ENCODE measurements at regions not wholly inside any gene's neighbourhood (a gene's known extent, or its start where the extent isn't known, plus 50 kb on each side); places are given as distances from the start of the nearest gene placed in this dataset.
"Not testable (repeated sequence)": the region's sequence is repeated elsewhere in the genome, so short reads cannot be mapped to it uniquely, and the experiment has no call there.

DNA sequence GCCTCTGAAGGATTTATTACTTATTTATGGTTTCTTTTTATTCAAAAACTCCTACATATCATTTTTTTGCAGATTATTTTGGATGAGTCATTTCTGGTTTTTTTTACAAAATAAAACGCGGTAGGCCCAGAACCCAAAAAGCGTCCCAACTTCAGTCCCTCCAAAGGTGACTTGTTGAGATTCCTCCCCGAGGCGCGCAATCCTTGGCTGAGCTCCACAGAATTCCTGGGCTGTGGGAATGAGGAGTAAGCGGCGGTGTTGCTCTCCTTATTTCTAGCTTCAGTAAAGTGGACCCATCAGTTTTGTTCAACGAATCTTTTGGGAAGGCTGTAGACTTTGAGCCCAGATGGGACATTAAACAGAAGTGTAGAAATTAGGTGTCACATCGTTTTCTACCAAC is 67.0 kb upstream of the RMP24 start (continued):
- no peak for TF ChIP-seq EP300 (IDR thresholded peaks at IDR 0.05; ENCODE audit: borderline replicate concordance in 1 of 2, low read depth in 2 of 2, low read length in 2 of 2)
- no peak for TF ChIP-seq NRF1 (IDR thresholded peaks at IDR 0.05; ENCODE audit: low read depth, low read length)
- no peak for TF ChIP-seq RXRA (IDR thresholded peaks at IDR 0.05; ENCODE audit: insufficient read depth, low read depth, low read length)
- TF ChIP-seq TAF1 (IDR thresholded peaks at IDR 0.05; ENCODE audit: low read depth, low read length) = no peak

DNA sequence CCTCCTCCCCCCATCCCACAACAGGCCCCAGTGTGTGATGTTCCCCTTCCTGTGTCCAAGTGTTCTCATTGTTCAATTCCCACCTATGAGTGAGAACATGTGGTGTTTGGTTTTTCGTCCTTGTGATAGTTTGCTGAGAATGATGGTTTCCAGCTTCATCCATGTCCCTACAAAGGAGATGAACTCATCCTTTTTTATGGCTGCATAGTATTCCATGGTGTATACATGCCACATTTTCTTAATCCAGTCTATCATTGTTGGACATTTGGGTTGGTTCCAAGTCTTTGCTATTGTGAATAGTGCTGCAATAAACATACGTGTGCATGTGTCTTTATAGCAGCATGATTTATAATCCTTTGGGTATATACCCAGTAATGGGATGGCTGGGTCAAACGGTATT is 66.2 kb upstream of the RMP24 start:
- H3K4ac ChIP-seq (replicated peaks; ENCODE audit: insufficient read length, low read depth, low read length); H3K27me3 ChIP-seq (replicated peaks in 1 of 4; ENCODE audit: control insufficient read depth in 3 of 4, extremely low read depth in 1 of 4, insufficient read depth in 3 of 4, low read length in 3 of 4); H2BK5ac ChIP-seq (ENCODE audit: low read depth, low read length); H4K91ac ChIP-seq (replicated peaks; ENCODE audit: insufficient read length, low read length); H3K18ac ChIP-seq (ENCODE audit: extremely low read depth, low read length); H3K14ac ChIP-seq (ENCODE audit: insufficient read length); H3K23me2 ChIP-seq (ENCODE audit: low read depth, low read length); H4K8ac ChIP-seq (ENCODE audit: extremely low read depth, insufficient read depth, low read length); H3K79me1 ChIP-seq (ENCODE audit: low read depth, low read length); H3K27ac ChIP-seq (ENCODE audit: low read depth, low read length); FAIRE-seq; H3K79me2 ChIP-seq (ENCODE audit: control insufficient read depth in 1 of 2, insufficient read depth in 2 of 2, low read length in 2 of 2); H3K4me2 ChIP-seq (ENCODE audit: insufficient read depth in 1 of 2, low read depth in 2 of 2, low read length in 2 of 2); H2AK5ac ChIP-seq (ENCODE audit: low read depth, low read length); H3K36me3 ChIP-seq (ENCODE audit: control insufficient read depth in 2 of 4, insufficient read depth in 4 of 4, low read length in 3 of 4); H4K20me1 ChIP-seq (replicated peaks in 1 of 2; ENCODE audit: control insufficient read depth in 1 of 2, insufficient read depth in 2 of 2, low read length in 2 of 2); H3K9me3 ChIP-seq (ENCODE audit: insufficient read depth in 2 of 2, low read depth in 1 of 2, low read length in 1 of 2); H3K56ac ChIP-seq (replicated peaks; ENCODE audit: insufficient read length, low read depth, low read length); CTCF ChIA-PET (ENCODE audit: partially characterized antibody); H3K9ac ChIP-seq (replicated peaks in 1 of 4; ENCODE audit: extremely low read depth in 1 of 4, low read depth in 3 of 4, low read length in 3 of 4); POLR2A ChIA-PET (ENCODE audit: partially characterized antibody); H3K23ac ChIP-seq (ENCODE audit: insufficient read length); H2BK12ac ChIP-seq (ENCODE audit: low read depth, low read length); H2BK120ac ChIP-seq (replicated peaks; ENCODE audit: low read depth, low read length); H3K4me1 ChIP-seq (replicated peaks in 1 of 4; ENCODE audit: control insufficient read depth in 3 of 4, insufficient read depth in 4 of 4, low read length in 3 of 4); H2BK15ac ChIP-seq (ENCODE audit: low read length); H2BK20ac ChIP-seq (ENCODE audit: low read length); DNase-seq (ENCODE audit: low read depth in 1 of 2, low spot score in 2 of 2); H4K5ac ChIP-seq (ENCODE audit: insufficient read length, low read depth, low read length); H3K4me3 ChIP-seq (ENCODE audit: extremely low read depth in 1 of 4, insufficient read depth in 2 of 4, low read depth in 3 of 4, low read length in 4 of 4); H2AFZ ChIP-seq (ENCODE audit: low read length): not testable (repeated sequence)
- 89% methylated on average over 1 of the region's 3 CpGs; no CpG with 5 or more reads in 1 of the 2 experiments for WGBS, 2 experiments (ENCODE audit: extremely low coverage in 1 of 2, insufficient coverage in 1 of 2, insufficient read length in 1 of 2, insufficient replicate concordance in 2 of 2, low coverage in 1 of 2, low lambda C conversion rate in 2 of 2, missing lambda C conversion rate in 1 of 2)
